ENCODE measurements at regions not wholly inside any gene's neighbourhood (a gene's known extent, or its start where the extent isn't known, plus 50 kb on each side); places are given as distances from the start of the nearest gene placed in this dataset.

DNA sequence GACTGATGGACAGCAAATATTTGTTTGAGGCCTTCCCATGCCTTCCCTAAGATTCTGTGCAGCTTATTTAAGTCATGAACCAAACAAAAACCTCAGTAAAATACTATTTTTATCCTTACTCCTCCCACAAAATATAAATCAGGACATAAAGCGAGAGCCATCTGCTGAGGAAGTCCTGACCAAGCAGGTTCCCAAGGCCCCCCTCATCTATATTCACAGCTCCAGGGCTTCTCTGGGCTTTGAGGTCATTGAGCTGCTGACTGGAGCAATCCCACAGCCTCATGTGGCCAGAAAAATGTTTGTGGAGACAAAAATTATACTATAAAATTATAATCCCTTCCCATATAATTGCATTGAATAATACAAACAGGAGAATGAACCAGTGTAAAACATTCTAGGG, 846.2 kb downstream of the ADGRL2 start:
- H3K4me3 ChIP-seq (ENCODE audit: low read length) = no peak overlapping the region
- DNase-seq (ENCODE audit: low read depth) = no peak
- TF ChIP-seq, protein P1, sequence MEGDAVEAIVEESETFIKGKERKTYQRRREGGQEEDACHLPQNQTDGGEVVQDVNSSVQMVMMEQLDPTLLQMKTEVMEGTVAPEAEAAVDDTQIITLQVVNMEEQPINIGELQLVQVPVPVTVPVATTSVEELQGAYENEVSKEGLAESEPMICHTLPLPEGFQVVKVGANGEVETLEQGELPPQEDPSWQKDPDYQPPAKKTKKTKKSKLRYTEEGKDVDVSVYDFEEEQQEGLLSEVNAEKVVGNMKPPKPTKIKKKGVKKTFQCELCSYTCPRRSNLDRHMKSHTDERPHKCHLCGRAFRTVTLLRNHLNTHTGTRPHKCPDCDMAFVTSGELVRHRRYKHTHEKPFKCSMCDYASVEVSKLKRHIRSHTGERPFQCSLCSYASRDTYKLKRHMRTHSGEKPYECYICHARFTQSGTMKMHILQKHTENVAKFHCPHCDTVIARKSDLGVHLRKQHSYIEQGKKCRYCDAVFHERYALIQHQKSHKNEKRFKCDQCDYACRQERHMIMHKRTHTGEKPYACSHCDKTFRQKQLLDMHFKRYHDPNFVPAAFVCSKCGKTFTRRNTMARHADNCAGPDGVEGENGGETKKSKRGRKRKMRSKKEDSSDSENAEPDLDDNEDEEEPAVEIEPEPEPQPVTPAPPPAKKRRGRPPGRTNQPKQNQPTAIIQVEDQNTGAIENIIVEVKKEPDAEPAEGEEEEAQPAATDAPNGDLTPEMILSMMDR (conservative IDR thresholded peaks at IDR 0.05; ENCODE audit: low read depth, low read length) = no peak

DNA sequence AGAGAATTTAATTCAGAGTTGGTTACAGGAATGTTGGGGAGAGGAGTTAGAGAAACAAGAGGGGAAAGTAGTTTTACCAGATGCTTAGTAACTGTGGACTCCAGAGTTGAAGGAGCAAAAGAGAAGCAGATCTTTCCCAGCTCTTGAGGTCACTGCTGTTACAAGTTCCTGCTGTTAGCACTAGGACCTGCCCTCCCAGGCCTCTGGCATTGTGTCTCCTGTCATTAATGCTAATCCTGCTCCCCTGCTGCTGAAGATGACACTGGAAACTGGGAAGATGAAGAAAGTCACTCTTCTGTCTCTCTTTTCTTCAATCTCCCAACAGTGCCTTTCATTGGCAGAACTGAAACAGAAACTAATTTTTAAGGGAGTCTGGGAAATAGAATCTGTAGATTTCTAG, 845.6 kb downstream of the ADGRL2 start:
- no peak for DNase-seq (ENCODE audit: low read depth)

DNA sequence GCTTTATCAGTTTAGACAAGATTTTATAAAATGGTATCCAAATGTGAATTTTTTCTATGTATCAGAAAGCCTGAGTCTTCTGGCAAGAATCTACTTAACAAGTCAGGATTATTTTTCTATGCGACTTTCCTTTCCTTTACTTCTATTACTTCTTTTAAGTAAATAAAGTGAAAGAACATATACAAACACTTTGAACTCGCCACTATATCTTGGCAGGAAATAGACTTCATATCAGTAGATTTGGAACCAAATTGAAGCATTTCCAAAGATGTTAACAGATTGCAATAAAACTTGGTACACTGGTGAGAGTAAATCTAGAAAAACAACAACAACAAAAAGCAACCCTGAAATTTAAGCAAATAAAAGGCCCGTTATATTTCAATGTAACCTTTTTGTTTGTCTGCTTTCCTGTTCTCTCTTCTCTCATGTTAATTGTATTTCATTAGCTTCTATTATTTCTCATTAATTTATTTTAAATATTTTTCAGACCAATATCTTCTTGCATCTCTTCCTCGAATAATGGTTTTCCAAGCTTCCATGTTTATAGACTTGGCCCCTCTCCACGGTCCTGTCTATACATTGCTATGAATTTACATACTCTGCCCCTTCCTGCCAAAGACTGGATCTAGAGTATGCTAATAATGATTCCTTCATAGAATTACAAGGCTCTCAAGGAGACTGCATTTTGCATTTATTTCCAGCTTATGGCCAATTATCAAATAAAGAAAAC, 843.6 kb downstream of the ADGRL2 start:
- no peak overlapping the region for H3K4me3 ChIP-seq (ENCODE audit: low read length)
- no peak for DNase-seq (ENCODE audit: low read depth)
- TF ChIP-seq, protein P1 (conservative IDR thresholded peaks at IDR 0.05; ENCODE audit: low read depth, low read length) = no peak

More for the DNA sequence above, 845.6 kb downstream of the ADGRL2 start:
- no peak overlapping the region for H3K4me3 ChIP-seq (ENCODE audit: low read length)
- TF ChIP-seq, protein P1 (conservative IDR thresholded peaks at IDR 0.05; ENCODE audit: low read depth, low read length) = no peak

DNA sequence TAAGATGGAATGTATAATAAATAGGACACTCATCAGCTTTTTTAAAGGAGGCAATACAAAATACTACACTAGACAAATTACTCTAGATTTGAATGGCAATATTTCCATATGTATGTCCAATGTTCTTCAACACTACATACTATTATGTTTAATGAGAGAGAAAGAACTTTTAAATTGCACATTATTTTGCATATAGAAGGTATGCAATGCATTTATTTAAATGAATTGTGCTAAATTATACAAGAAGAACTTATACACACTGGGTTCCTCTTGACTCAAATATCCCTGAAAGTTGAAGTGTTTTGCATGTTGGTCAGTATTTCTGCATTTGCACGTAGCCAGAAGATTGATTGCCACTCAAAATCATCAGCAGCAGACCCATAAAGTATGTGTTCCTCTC, 839.6 kb downstream of the ADGRL2 start:
- TF ChIP-seq, protein P1 (conservative IDR thresholded peaks at IDR 0.05; ENCODE audit: low read depth, low read length) = no peak
- DNase-seq (ENCODE audit: low read depth) = no peak
- no peak overlapping the region for H3K4me3 ChIP-seq (ENCODE audit: low read length)

DNA sequence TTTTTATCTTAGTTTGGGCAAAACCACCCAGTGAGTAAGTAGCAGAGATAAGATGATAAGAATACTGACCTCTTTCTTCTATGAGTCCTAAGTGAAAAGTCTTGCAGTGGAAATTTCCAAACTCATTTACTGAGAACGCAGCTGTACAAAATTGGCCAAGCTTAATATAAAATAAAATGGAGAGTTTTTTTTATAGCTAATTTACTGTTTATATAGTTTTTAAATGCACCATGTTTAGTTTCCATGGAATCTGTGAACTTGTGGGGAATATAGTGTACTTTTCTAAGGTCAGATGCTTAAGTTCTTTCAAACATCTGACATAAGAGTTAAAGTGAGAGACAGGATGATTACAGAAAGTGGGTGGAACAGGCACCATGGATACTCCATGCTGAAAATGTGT, 833.5 kb downstream of the ADGRL2 start:
- DNase-seq (ENCODE audit: low read depth) = no peak
- TF ChIP-seq, protein P1 (conservative IDR thresholded peaks at IDR 0.05; ENCODE audit: low read depth, low read length) = no peak
- H3K4me3 ChIP-seq (ENCODE audit: low read length) = no peak overlapping the region

DNA sequence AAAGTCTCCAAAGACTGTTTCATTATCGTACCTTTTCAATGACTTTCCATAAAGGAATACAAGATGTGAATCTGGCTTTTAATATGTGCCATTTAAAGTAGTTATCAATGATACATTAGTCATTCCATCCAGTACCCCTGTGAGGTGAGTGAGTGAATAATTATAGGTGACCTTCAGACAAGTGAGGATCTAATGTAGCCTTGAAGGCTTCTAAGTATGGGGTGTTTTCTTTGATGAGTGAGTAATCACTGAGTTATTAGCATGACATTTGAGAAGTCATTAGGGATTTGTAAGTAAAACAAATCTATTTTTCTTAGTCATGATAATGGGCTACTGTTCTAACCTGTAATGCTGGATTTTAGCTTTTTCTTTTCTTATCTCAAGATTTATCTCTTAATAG, 831.4 kb downstream of the ADGRL2 start:
- H3K4me3 ChIP-seq (ENCODE audit: low read length) = no peak overlapping the region
- DNase-seq (ENCODE audit: low read depth) = peak; percentile 15
- TF ChIP-seq, protein P1 (conservative IDR thresholded peaks at IDR 0.05; ENCODE audit: low read depth, low read length) = no peak

DNA sequence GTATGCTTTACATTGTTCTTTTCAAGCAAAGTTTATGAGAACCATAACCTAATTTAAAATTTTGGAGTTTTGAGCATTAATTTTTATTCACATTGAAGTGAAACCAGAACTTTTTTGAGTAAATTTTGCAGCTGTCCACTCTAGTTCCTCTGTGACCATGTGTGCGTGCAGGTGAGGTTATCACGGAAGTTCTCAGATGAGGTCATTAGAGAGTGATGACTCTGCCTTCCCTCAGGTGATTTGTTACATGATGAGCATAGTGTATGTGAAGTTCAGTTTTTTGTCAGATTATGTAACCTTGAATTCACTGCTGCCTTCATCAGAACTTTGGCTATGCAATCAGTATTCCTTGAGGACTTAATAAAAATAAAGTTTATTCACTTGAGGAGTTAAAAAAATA, 828.2 kb downstream of the ADGRL2 start:
- no peak overlapping the region for H3K4me3 ChIP-seq (ENCODE audit: low read length)
- DNase-seq (ENCODE audit: low read depth) = no peak
- TF ChIP-seq, protein P1 (conservative IDR thresholded peaks at IDR 0.05; ENCODE audit: low read depth, low read length) = no peak

Measured in retinal pigment epithelial cell (primary cell).